ENCODE measurements at regions not wholly inside any gene's neighbourhood (a gene's known extent, or its start where the extent isn't known, plus 50 kb on each side); places are given as distances from the start of the nearest gene placed in this dataset.

- Histone ChIP-seq H3K27ac (peak overlapping the region in 2 of 4 donors; percentile 22 to 37), H3K4me3 (no peak overlapping the region), H3K36me3 (no peaks in the 10 kb centered on the region), H3K9me3 (no peaks in the 10 kb centered on the region), H3K4me1 (peaks cover 5 to 13% (median 12%) of the 10 kb centered on the region in 3 donors), H3K27me3 (no peaks in the 10 kb centered on the region)
- ATAC-seq (peak; percentile 69 to 89 (median 81)), FAIRE-seq (no peak), DNase-seq (peak in 5 of 6 donors; percentile 20 to 55 (median 34))
- intact Hi-C loops (cut with DNase I) = no loop called here
- no peak for TF ChIP-seq CTCF (IDR thresholded peaks at IDR 0.05)
- 16 to 18% methylated on average over 7 of the region's 7 CpGs for WGBS, 2 donors
These were observed 130.3 kb upstream of the ATP1A1 start for GRCh38 chr1:116242741-116243140.

DNA sequence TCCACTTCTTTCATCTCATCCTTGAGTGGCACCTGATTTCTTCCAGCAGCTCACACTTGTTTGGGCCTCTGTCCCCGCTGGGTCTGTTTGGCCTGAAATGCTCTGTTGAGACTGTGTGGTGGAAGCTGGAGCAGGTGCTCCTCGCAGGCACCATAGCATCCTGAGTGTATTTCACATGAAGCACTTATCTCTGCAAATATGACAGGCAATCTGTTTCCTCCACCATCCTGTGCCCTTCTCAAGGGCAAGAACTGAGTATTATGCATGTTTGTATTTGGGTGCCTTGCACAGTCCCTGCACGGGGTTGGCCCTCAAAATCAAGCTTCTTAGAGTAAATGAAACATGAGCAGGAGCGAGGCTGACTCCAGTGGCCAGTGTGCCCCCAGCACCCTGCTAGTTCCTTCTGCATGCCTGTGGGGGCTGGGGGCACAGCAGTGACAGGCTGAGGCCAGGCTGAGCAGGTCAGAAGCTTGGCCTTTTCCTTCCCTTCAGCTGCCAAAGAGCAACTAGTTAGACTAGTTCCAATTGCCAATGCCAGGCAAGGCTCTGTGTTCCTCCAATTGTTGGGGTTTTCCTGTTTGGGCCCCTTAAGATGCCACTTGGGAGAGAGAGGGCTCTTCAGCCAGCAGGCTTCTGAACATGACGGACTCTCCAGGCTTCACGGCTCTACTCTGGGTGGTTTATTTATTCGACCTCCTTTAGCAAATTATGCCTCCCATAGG is 129.6 kb upstream of the ATP1A1 start:
- intact Hi-C loops (cut with DNase I) = no loop called here
- H3K36me3 ChIP-seq = no peaks in the 10 kb centered on the region
- no peak for FAIRE-seq
- H3K27ac ChIP-seq = peak overlapping the region in 3 of 4 donors; percentile 22 to 37 (median 37)
- no peak overlapping the region for H3K4me3 ChIP-seq
- H3K27me3 ChIP-seq = no peaks in the 10 kb centered on the region
- peak; percentile 42 to 65 (median 48) for ATAC-seq
- TF ChIP-seq CTCF (IDR thresholded peaks at IDR 0.05) = no peak
- no peaks in the 10 kb centered on the region for H3K9me3 ChIP-seq
- WGBS, 2 donors = 51 to 62% methylated on average over 7 of the region's 7 CpGs
- peaks cover 5 to 13% (median 12%) of the 10 kb centered on the region in 3 donors for H3K4me1 ChIP-seq
- no peak for DNase-seq

- TF ChIP-seq CTCF (IDR thresholded peaks at IDR 0.05) = no peak
- FAIRE-seq (no peak), DNase-seq (no peak), ATAC-seq (no peak)
- Histone ChIP-seq H3K36me3 (no peaks in the 10 kb centered on the region), H3K27ac (no peak overlapping the region), H3K9me3 (no peaks in the 10 kb centered on the region), H3K4me1 (peaks cover 5 to 13% (median 12%) of the 10 kb centered on the region in 3 donors), H3K27me3 (no peaks in the 10 kb centered on the region), H3K4me3 (no peak overlapping the region)
- WGBS, 2 donors = 83 to 88% methylated on average over 3 of the region's 3 CpGs
- intact Hi-C loops (cut with DNase I) = no loop called here
These were observed 126.9 kb upstream of the ATP1A1 start for GRCh38 chr1:116246174-116246573.

- DNase-seq = no peak
- no peak overlapping the region for H3K27ac ChIP-seq
- H3K36me3 ChIP-seq = no peaks in the 10 kb centered on the region
- intact Hi-C loops (cut with DNase I) = no loop called here
- 46 to 54% methylated on average over 1 of the region's 1 CpG for WGBS, 2 donors
- ATAC-seq = no peak
- H3K4me3 ChIP-seq = no peak overlapping the region
- no peak for FAIRE-seq
- no peaks in the 10 kb centered on the region for H3K27me3 ChIP-seq
- no peaks in the 10 kb centered on the region for H3K9me3 ChIP-seq
- TF ChIP-seq CTCF (IDR thresholded peaks at IDR 0.05) = no peak
- H3K4me1 ChIP-seq = no peaks in the 10 kb centered on the region
These were observed 120.8 kb upstream of the ATP1A1 start for GRCh38 chr1:116252271-116252670.

- no peak for TF ChIP-seq CTCF (IDR thresholded peaks at IDR 0.05)
- intact Hi-C loops (cut with DNase I) = no loop called here
- no peaks in the 10 kb centered on the region for H3K36me3 ChIP-seq
- H3K9me3 ChIP-seq = no peaks in the 10 kb centered on the region
- H3K27me3 ChIP-seq = no peaks in the 10 kb centered on the region
- DNase-seq (no peak), ATAC-seq (no peak), FAIRE-seq (no peak)
- H3K4me1 ChIP-seq = no peaks in the 10 kb centered on the region
- no peak overlapping the region for H3K4me3 ChIP-seq
- no peak overlapping the region for H3K27ac ChIP-seq
These were observed 120.3 kb upstream of the ATP1A1 start for GRCh38 chr1:116252785-116253184.
